ENCODE measurements at regions not wholly inside any gene's neighbourhood (a gene's known extent, or its start where the extent isn't known, plus 50 kb on each side); places are given as distances from the start of the nearest gene placed in this dataset.

DNA sequence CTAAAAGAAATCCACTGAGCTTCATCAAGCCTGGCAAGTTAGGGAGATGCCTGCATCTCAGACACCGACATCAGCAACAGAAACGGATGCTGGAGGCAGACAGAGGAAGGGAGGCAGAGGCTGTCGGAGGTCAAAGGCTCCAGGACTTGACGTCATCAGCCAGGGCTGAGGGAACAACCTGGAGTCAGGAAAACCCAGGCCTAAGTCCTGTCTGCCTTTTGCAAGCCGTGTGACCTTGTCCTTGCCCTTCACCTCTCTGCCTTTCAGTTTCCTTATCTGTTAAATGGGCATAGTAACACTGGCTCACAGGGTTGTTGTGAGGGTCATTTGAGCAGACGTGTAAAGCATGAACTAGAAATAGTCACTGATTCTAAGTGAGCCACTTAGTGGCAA lies 194.2 kb downstream of the BCL11B start:
- Histone ChIP-seq H3K9me3 (replicated peaks in 1 of 2; ENCODE audit: control insufficient read depth in 2 of 2, insufficient read depth in 1 of 2, low read depth in 1 of 2, low read length in 2 of 2) (peaks cover 0 to 2% of the 10 kb centered on the region in 2 donors), H4K91ac (ENCODE audit: low read depth, low read length, poor library complexity) (no peak overlapping the region), H3K27me3 (ENCODE audit: control insufficient read depth in 3 of 3, insufficient read depth in 3 of 3, low read depth in 1 of 3, low read length in 3 of 3) (no peaks in the 10 kb centered on the region), H3K27ac (replicated peaks; ENCODE audit: low read length) (no peak overlapping the region), H3K36me3 (replicated peaks in 1 of 2; ENCODE audit: control insufficient read depth in 2 of 2, insufficient read depth in 2 of 2, low read length in 2 of 2) (no peaks in the 10 kb centered on the region), H2BK120ac (ENCODE audit: low read depth, low read length) (no peak overlapping the region), H2BK15ac (ENCODE audit: low read length) (no peak overlapping the region), H3K4me2 (ENCODE audit: insufficient read depth, low read length, poor library complexity, severe bottlenecking) (no peak overlapping the region), H3K9ac (ENCODE audit: low read depth, low read length, poor library complexity) (no peak overlapping the region), H3K4me1 (ENCODE audit: control insufficient read depth in 2 of 2, insufficient read depth in 1 of 2, low read depth in 1 of 2, low read length in 2 of 2) (no peaks in the 10 kb centered on the region), H2AFZ (ENCODE audit: low read length) (no peak overlapping the region), H3K23ac (ENCODE audit: low read depth, low read length, poor library complexity) (no peak overlapping the region), H3K18ac (ENCODE audit: low read length) (no peak overlapping the region), H3K79me1 (ENCODE audit: low read depth, low read length) (no peaks in the 10 kb centered on the region), H2BK5ac (ENCODE audit: low read length) (no peak overlapping the region), H4K8ac (ENCODE audit: low read depth, low read length) (no peak overlapping the region), H3K14ac (ENCODE audit: low read length) (no peak overlapping the region), H3K4ac (ENCODE audit: low read length) (no peak overlapping the region), H2AK5ac (ENCODE audit: low read depth, low read length) (no peak overlapping the region), H2BK12ac (ENCODE audit: low read length) (no peak overlapping the region), H3K4me3 (ENCODE audit: low read length in 2 of 2) (no peak overlapping the region)
- WGBS, 2 donors (ENCODE audit: extremely low coverage in 2 of 2, insufficient read length in 2 of 2, insufficient replicate concordance in 1 of 2): no CpG with 5 or more reads among the region's 6 CpGs
- DNase-seq (ENCODE audit: low spot score): no peak

DNA sequence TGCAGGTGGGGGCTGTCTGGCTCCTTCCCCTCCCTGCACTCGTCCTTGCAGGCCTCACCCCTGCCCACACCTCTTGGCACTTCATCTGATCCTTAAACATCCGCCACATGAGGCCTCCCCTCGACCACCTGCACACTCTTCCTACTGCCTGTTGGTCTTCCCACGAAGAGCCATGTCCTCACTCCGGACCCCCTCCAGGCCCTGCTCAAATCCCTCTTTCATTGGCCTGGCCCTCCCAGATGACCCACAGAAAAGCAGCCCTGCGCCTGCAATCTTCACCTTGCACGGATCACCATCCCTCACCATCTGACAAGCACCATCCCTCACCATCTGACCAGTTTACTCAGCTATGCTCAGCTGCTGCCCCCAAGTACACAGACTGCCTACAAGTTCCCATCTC lies 193.6 kb downstream of the BCL11B start:
- no peak overlapping the region for H2BK120ac ChIP-seq (ENCODE audit: low read depth, low read length)

DNA sequence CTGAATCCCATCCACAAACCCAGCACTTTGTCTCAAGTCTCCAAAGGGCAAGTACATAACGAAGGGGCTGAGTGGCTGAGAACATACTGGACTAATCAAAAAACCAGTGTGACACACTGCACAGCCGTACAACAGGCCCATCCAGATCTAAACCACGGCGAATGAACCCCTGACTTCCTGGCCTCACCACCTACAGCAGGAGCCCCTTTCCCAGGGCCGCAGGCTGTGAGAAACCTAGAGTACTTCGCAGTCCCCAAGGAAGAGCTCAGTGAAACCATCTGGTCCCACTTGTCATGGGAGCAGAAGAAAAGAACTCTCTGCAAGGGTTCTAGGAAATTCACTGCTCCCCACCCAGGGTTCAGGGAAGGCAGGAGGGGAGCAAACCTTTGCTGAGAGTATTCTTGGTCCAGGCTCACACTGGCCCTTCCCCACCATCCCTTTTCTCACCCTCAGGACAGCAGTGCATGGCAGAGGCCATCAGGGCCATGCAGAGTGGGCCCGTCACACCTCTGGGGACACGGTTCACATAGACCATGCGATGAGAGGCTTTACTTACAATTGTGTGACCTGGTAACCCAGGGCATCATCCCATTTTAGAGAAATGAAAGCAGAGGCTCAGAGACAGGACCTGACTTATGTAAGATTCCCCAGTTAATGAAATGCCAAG lies 192.8 kb downstream of the BCL11B start:
- no peak overlapping the region for H3K9ac ChIP-seq (ENCODE audit: low read depth, low read length, poor library complexity)
- no CpG with 5 or more reads among the region's 9 CpGs for WGBS, 2 donors (ENCODE audit: extremely low coverage in 2 of 2, insufficient read length in 2 of 2, insufficient replicate concordance in 1 of 2)

More for the DNA sequence above, 193.6 kb downstream of the BCL11B start:
- Histone ChIP-seq H3K14ac (ENCODE audit: low read length) (peak overlapping the region; percentile 43), H3K9ac (ENCODE audit: low read depth, low read length, poor library complexity) (peak overlapping the region; percentile 24), H4K91ac (ENCODE audit: low read depth, low read length, poor library complexity) (no peak overlapping the region), H2BK15ac (ENCODE audit: low read length) (peak overlapping the region; percentile 57), H2AK5ac (ENCODE audit: low read depth, low read length) (no peak overlapping the region), H3K27ac (replicated peaks; ENCODE audit: low read length) (no peak overlapping the region), H3K4me2 (ENCODE audit: insufficient read depth, low read length, poor library complexity, severe bottlenecking) (no peak overlapping the region), H2BK5ac (ENCODE audit: low read length) (no peak overlapping the region), H3K23ac (ENCODE audit: low read depth, low read length, poor library complexity) (no peak overlapping the region), H4K8ac (ENCODE audit: low read depth, low read length) (no peak overlapping the region), H2AFZ (ENCODE audit: low read length) (no peak overlapping the region), H3K18ac (ENCODE audit: low read length) (peak overlapping the region; percentile 74), H3K4ac (ENCODE audit: low read length) (no peak overlapping the region), H3K4me1 (ENCODE audit: control insufficient read depth in 2 of 2, insufficient read depth in 1 of 2, low read depth in 1 of 2, low read length in 2 of 2) (no peaks in the 10 kb centered on the region), H3K36me3 (replicated peaks in 1 of 2; ENCODE audit: control insufficient read depth in 2 of 2, insufficient read depth in 2 of 2, low read length in 2 of 2) (no peaks in the 10 kb centered on the region), H3K4me3 (ENCODE audit: low read length in 2 of 2) (no peak overlapping the region), H3K9me3 (replicated peaks in 1 of 2; ENCODE audit: control insufficient read depth in 2 of 2, insufficient read depth in 1 of 2, low read depth in 1 of 2, low read length in 2 of 2) (peaks cover 0 to 2% of the 10 kb centered on the region in 2 donors), H3K79me1 (ENCODE audit: low read depth, low read length) (no peaks in the 10 kb centered on the region), H3K27me3 (ENCODE audit: control insufficient read depth in 3 of 3, insufficient read depth in 3 of 3, low read depth in 1 of 3, low read length in 3 of 3) (no peaks in the 10 kb centered on the region), H2BK12ac (ENCODE audit: low read length) (no peak overlapping the region)
- no CpG with 5 or more reads among the region's 7 CpGs for WGBS, 2 donors (ENCODE audit: extremely low coverage in 2 of 2, insufficient read length in 2 of 2, insufficient replicate concordance in 1 of 2)
- no peak for DNase-seq (ENCODE audit: low spot score)

DNA sequence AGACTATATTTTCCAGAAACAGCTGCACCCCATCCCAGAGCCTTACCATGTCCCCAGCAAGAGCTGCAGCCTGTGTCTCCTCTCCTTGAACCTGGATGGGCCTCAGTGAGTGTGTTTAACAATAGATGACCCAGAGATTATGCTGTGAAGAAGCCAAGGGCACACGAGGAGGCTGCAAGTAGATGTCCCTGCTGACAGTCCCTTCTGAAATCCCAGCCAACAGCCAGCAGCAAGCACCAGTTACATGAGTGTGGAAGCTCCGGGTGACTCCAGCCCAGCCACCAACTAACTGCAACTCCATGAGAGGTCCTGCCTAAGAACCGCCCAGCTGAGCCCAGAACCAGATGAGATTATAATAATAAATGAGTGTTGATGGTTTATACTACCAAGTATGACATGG lies 191.7 kb downstream of the BCL11B start:
- H2AK5ac ChIP-seq (ENCODE audit: low read depth, low read length): no peak overlapping the region

More for the DNA sequence above, 192.8 kb downstream of the BCL11B start:
- Histone ChIP-seq H3K27me3 (ENCODE audit: control insufficient read depth in 3 of 3, insufficient read depth in 3 of 3, low read depth in 1 of 3, low read length in 3 of 3) (no peaks in the 10 kb centered on the region), H2BK12ac (ENCODE audit: low read length) (no peak overlapping the region), H3K9me3 (replicated peaks in 1 of 2; ENCODE audit: control insufficient read depth in 2 of 2, insufficient read depth in 1 of 2, low read depth in 1 of 2, low read length in 2 of 2) (peaks cover 0 to 2% of the 10 kb centered on the region in 2 donors), H3K27ac (replicated peaks; ENCODE audit: low read length) (no peak overlapping the region), H3K36me3 (replicated peaks in 1 of 2; ENCODE audit: control insufficient read depth in 2 of 2, insufficient read depth in 2 of 2, low read length in 2 of 2) (no peaks in the 10 kb centered on the region), H2AK5ac (ENCODE audit: low read depth, low read length) (no peak overlapping the region), H4K91ac (ENCODE audit: low read depth, low read length, poor library complexity) (no peak overlapping the region), H2BK15ac (ENCODE audit: low read length) (no peak overlapping the region), H3K23ac (ENCODE audit: low read depth, low read length, poor library complexity) (no peak overlapping the region), H3K14ac (ENCODE audit: low read length) (no peak overlapping the region), H2AFZ (ENCODE audit: low read length) (no peak overlapping the region), H4K8ac (ENCODE audit: low read depth, low read length) (no peak overlapping the region), H2BK5ac (ENCODE audit: low read length) (no peak overlapping the region), H3K79me1 (ENCODE audit: low read depth, low read length) (no peaks in the 10 kb centered on the region), H3K18ac (ENCODE audit: low read length) (no peak overlapping the region), H3K4ac (ENCODE audit: low read length) (no peak overlapping the region), H3K4me1 (ENCODE audit: control insufficient read depth in 2 of 2, insufficient read depth in 1 of 2, low read depth in 1 of 2, low read length in 2 of 2) (no peaks in the 10 kb centered on the region), H2BK120ac (ENCODE audit: low read depth, low read length) (no peak overlapping the region), H3K4me3 (ENCODE audit: low read length in 2 of 2) (no peak overlapping the region), H3K4me2 (ENCODE audit: insufficient read depth, low read length, poor library complexity, severe bottlenecking) (no peak overlapping the region)
- DNase-seq (ENCODE audit: low spot score): no peak

More for the DNA sequence above, 191.7 kb downstream of the BCL11B start:
- no peak overlapping the region for H2BK5ac ChIP-seq (ENCODE audit: low read length)
- H3K23ac ChIP-seq (ENCODE audit: low read depth, low read length, poor library complexity): no peak overlapping the region
- no peak overlapping the region for H2BK120ac ChIP-seq (ENCODE audit: low read depth, low read length)
- H4K91ac ChIP-seq (ENCODE audit: low read depth, low read length, poor library complexity): no peak overlapping the region
- no peak overlapping the region for H3K9ac ChIP-seq (ENCODE audit: low read depth, low read length, poor library complexity)
- H3K27ac ChIP-seq (replicated peaks; ENCODE audit: low read length): no peak overlapping the region
- no peak for DNase-seq (ENCODE audit: low spot score)
- no peak overlapping the region for H2AFZ ChIP-seq (ENCODE audit: low read length)
- H3K36me3 ChIP-seq (replicated peaks in 1 of 2; ENCODE audit: control insufficient read depth in 2 of 2, insufficient read depth in 2 of 2, low read length in 2 of 2): no peaks in the 10 kb centered on the region
- H3K27me3 ChIP-seq (ENCODE audit: control insufficient read depth in 3 of 3, insufficient read depth in 3 of 3, low read depth in 1 of 3, low read length in 3 of 3): no peaks in the 10 kb centered on the region
- WGBS, 2 donors (ENCODE audit: extremely low coverage in 2 of 2, insufficient read length in 2 of 2, insufficient replicate concordance in 1 of 2): no CpG with 5 or more reads among the region's 3 CpGs
- no peak overlapping the region for H3K18ac ChIP-seq (ENCODE audit: low read length)
- no peak overlapping the region for H2BK15ac ChIP-seq (ENCODE audit: low read length)
- no peak overlapping the region for H3K4ac ChIP-seq (ENCODE audit: low read length)
- no peaks in the 10 kb centered on the region for H3K4me1 ChIP-seq (ENCODE audit: control insufficient read depth in 2 of 2, insufficient read depth in 1 of 2, low read depth in 1 of 2, low read length in 2 of 2)
- H3K4me2 ChIP-seq (ENCODE audit: insufficient read depth, low read length, poor library complexity, severe bottlenecking): no peak overlapping the region
- H3K79me1 ChIP-seq (ENCODE audit: low read depth, low read length): no peaks in the 10 kb centered on the region
- H2BK12ac ChIP-seq (ENCODE audit: low read length): no peak overlapping the region
- H4K8ac ChIP-seq (ENCODE audit: low read depth, low read length): no peak overlapping the region
- H3K4me3 ChIP-seq (ENCODE audit: low read length in 2 of 2): no peak overlapping the region
- peaks cover 0 to 2% of the 10 kb centered on the region in 2 donors for H3K9me3 ChIP-seq (replicated peaks in 1 of 2; ENCODE audit: control insufficient read depth in 2 of 2, insufficient read depth in 1 of 2, low read depth in 1 of 2, low read length in 2 of 2)
- no peak overlapping the region for H3K14ac ChIP-seq (ENCODE audit: low read length)
